Lower leg skin (tissue), 4 donors: ENCODE measurements at regions not wholly inside any gene's neighbourhood (a gene's known extent, or its start where the extent isn't known, plus 50 kb on each side); places are given as distances from the start of the nearest gene placed in this dataset.
A peak's percentile ranks its signal among the peaks of the same experiment; 100 is the strongest.
"Not testable (repeated sequence)": the region's sequence is repeated elsewhere in the genome, so short reads cannot be mapped to it uniquely, and the experiment has no call there.

Experiments
- DNase-seq, 2 donors: peaks; one replicate each; pipeline ENCODE4 v3.0.0-alpha.2; 2019; ENCODE audit warnings: low spot score in 2 of 2
- H3K4me3 ChIP-seq: fragments of 200-600 bp; sonication (generic); 2 replicates; pipeline ENCODE4 v1.5.1; 2017; ENCODE audit warnings: mild to moderate bottlenecking, low read depth; ENCODE audit not compliant: poor library complexity, severe bottlenecking
- CTCF ChIP-seq, 3 donors: fragments of 450-650 bp; IDR thresholded peaks; one replicate each; pipeline ENCODE4 v1.5.1; 2016; ENCODE audit warnings: antibody characterized with exemption in 3 of 3, mild to moderate bottlenecking in 3 of 3, moderate library complexity in 2 of 3
- POLR2A ChIP-seq, 2 donors: fragments of 450-650 bp; IDR thresholded peaks; one replicate each; pipeline ENCODE4 v1.6.1; 2016 to 2017; ENCODE audit warnings: antibody characterized with exemption in 2 of 2, mild to moderate bottlenecking in 1 of 2, moderate library complexity in 1 of 2
- WGBS, 2 donors: methylation state at CpG; one replicate each; pipeline ENCODE4 v1.1.5; 2018; 5-methylcytosine and 5-hydroxymethylcytosine counted together
- intact Hi-C: fragments of 100-400 bp; cut with DNase I; formaldehyde crosslinking; loops from one replicate; pipeline ENCODE4 v1.15.0; 2023; ENCODE audit warnings: low total_unique reads

GRCh38 chr13:44833626-44834025 is 155.6 kb downstream of the NUFIP1 start:
- H3K4me3 ChIP-seq, result no peak overlapping the region
- TF ChIP-seq CTCF (IDR thresholded peaks at IDR 0.05) (no peak), POLR2A (IDR thresholded peaks at IDR 0.05) (no peak)
- 83 to 86% methylated on average over 7 of the region's 7 CpGs for WGBS, 2 donors
- intact Hi-C loops, result no loop called here
- DNase-seq, result peak in 1 of 2 donors; percentile 79

GRCh38 chr13:44833139-44833538 is 156.1 kb downstream of the NUFIP1 start:
- DNase-seq, result peak in 1 of 2 donors; percentile 31
- intact Hi-C loops, result no loop called here
- no peak overlapping the region for H3K4me3 ChIP-seq
- 53 to 54% methylated on average over 4 of the region's 4 CpGs for WGBS, 2 donors
- no peak for TF ChIP-seq POLR2A (IDR thresholded peaks at IDR 0.05)
- TF ChIP-seq CTCF (IDR thresholded peaks at IDR 0.05), result no peak

- 82 to 83% methylated on average over 11 of the region's 11 CpGs for WGBS, 2 donors
Observed at GRCh38 chr13:44826591-44827350, 162.5 kb downstream of the NUFIP1 start.

GRCh38 chr13:44825953-44826352 is 163.3 kb downstream of the NUFIP1 start:
- intact Hi-C loops, result no loop called here
- no peak overlapping the region for H3K4me3 ChIP-seq
- 88 to 92% methylated on average over 5 of the region's 5 CpGs for WGBS, 2 donors
- no peak for TF ChIP-seq POLR2A (IDR thresholded peaks at IDR 0.05)
- TF ChIP-seq CTCF (IDR thresholded peaks at IDR 0.05), result no peak
- no peak for DNase-seq

More at GRCh38 chr13:44826591-44827350, 162.5 kb downstream of the NUFIP1 start:
- no peak for DNase-seq
- no peak for TF ChIP-seq CTCF (IDR thresholded peaks at IDR 0.05)
- TF ChIP-seq POLR2A (IDR thresholded peaks at IDR 0.05), result no peak
- no peak overlapping the region for H3K4me3 ChIP-seq
- intact Hi-C loops, result no loop called here

- H3K4me3 ChIP-seq, DNase-seq, intact Hi-C loops: not testable (repeated sequence)
- 94 to 97% methylated on average over 7 of the region's 7 CpGs for WGBS, 2 donors
Observed at GRCh38 chr13:44823555-44823954, 165.7 kb downstream of the NUFIP1 start.

GRCh38 chr13:44822291-44822690 is 167.0 kb downstream of the NUFIP1 start:
- H3K4me3 ChIP-seq, result no peak overlapping the region
- WGBS, 2 donors, result 89 to 96% methylated on average over 12 of the region's 12 CpGs
- no peak for DNase-seq
- TF ChIP-seq CTCF (IDR thresholded peaks at IDR 0.05), result no peak
- TF ChIP-seq POLR2A (IDR thresholded peaks at IDR 0.05), result no peak
- intact Hi-C loops, result no loop called here
